Coronary artery (tissue), 2 donors: ENCODE measurements at regions not wholly inside any gene's neighbourhood (a gene's known extent, or its start where the extent isn't known, plus 50 kb on each side); places are given as distances from the start of the nearest gene placed in this dataset.

Source experiments
- DNase-seq: peaks from one replicate; pipeline ENCODE4 v3.0.0-alpha.2; 2017; ENCODE audit warnings: low spot score
- H3K27ac ChIP-seq, 2 donors: fragments of 200-600 bp; sonication (generic); one replicate each; pipeline ENCODE4 v1.5.1; 2016 to 2019
- H3K4me3 ChIP-seq: fragments of 200-600 bp; sonication (generic); 2 replicates; pipeline ENCODE4 v1.5.1; 2016; ENCODE audit warnings: mild to moderate bottlenecking, moderate library complexity
- TF ChIP-seq, protein P1 (sequence below): fragments of 200-600 bp; sonication (generic); IDR thresholded peaks from one replicate; pipeline ENCODE4 v1.5.1; 2019; ENCODE audit warnings: antibody characterized with exemption

DNA sequence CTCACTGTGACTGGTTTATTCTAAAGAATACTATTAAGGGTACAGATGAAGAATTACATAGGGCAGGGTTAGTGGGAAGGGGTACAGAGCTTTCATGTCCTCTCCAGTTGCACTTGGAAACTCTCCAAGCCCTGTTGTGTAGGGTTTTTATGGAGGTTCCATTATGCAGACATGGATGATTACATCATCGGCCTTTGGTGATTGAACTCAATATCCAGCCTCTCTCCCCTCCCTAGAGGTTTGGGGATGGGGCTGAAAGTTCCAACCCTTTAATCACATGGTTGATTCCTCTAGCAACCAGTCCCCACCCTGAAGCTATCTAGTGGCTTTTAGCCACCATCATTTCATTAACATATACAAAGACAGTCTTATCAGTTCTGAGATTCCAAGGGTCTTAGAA is 472.6 kb downstream of the BUD13 start:
- no peak overlapping the region for H3K27ac ChIP-seq

DNA sequence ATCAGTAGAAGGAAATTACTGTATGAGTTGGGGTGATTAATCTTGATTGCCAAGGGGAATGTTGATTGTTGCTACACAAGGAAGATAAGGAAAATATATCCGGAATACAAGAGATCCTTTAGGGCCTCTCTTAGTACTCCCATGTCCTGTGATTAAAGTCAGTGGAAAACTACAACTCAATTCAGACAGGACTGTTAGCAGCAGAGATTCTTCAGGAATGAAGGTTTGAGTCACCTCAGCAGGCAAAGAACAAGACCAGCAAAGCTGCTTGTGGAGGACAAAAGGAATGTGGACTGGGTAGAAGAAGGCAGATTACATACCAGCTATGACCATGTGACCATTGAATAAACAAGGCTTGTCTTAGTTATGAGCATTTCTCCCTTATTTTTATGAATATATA is 478.2 kb downstream of the BUD13 start:
- no peak overlapping the region for H3K4me3 ChIP-seq
- TF ChIP-seq, protein P1, sequence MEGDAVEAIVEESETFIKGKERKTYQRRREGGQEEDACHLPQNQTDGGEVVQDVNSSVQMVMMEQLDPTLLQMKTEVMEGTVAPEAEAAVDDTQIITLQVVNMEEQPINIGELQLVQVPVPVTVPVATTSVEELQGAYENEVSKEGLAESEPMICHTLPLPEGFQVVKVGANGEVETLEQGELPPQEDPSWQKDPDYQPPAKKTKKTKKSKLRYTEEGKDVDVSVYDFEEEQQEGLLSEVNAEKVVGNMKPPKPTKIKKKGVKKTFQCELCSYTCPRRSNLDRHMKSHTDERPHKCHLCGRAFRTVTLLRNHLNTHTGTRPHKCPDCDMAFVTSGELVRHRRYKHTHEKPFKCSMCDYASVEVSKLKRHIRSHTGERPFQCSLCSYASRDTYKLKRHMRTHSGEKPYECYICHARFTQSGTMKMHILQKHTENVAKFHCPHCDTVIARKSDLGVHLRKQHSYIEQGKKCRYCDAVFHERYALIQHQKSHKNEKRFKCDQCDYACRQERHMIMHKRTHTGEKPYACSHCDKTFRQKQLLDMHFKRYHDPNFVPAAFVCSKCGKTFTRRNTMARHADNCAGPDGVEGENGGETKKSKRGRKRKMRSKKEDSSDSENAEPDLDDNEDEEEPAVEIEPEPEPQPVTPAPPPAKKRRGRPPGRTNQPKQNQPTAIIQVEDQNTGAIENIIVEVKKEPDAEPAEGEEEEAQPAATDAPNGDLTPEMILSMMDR: no peak
- no peak overlapping the region for H3K27ac ChIP-seq
- DNase-seq: no peak

More for the DNA sequence above, 472.6 kb downstream of the BUD13 start:
- no peak overlapping the region for H3K4me3 ChIP-seq
- no peak for DNase-seq
- TF ChIP-seq, protein P1: no peak

DNA sequence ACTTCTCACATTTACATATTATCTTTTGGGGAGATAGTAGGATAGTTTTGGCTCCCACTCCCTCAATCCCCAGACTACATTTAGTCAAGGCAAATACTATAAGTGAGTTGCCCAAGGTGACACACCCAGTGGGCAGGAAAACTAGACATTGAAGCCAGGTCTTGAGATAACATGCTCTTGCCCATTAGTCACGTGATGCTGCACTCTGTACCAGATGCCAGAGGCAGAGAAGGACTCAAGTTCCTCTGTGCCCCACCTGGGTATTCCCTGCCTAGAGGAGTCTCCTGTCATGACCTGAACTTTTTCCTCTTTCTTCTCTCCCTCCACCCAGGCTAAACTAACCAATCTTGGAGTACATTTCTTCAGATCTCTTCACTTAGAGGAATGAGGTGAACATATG is 484.9 kb downstream of the BUD13 start:
- Histone ChIP-seq H3K27ac (no peak overlapping the region), H3K4me3 (no peak overlapping the region)
- DNase-seq: no peak
- TF ChIP-seq, protein P1: no peak

DNA sequence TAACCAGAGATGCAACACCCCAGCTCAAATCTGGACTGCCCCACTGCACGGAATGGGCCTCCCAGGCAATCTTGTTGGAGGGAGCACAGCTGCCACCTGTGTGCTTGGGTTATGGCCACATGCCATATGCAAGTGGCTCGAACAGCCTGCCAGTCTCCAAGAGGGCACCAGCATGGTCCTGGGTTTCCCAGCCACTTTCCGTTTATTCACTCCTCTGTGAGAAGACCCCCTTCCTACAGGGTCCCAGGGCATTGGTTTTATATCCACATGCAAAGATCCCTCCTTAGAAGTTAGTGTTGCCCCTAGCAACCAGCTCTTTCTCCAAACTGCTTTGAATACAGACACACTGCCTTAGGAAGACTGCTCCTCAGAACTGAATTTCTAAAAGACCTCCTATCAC is 487.8 kb downstream of the BUD13 start:
- no peak overlapping the region for H3K27ac ChIP-seq
- DNase-seq: no peak
- H3K4me3 ChIP-seq: no peak overlapping the region
- TF ChIP-seq, protein P1: no peak

DNA sequence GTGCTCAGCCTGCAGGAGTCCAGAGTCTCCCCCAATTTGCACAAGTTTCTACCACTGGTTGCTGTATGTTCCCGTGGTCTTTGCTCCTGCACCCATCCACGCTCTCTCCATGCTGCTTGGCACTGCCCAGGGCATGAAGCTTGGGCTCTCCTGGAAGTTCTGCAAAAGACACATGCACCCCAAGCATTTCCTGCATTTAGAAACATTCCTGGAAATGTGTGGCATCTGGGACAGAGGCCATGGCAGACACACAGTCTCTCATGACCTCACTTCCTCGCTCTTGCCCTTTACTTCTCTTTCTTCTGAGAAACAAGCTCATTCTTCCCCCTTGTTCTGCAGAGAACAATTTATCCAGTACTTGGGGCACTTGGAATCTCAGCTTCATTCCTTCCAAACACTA is 489.5 kb downstream of the BUD13 start:
- TF ChIP-seq, protein P1: no peak
- no peak for DNase-seq
- Histone ChIP-seq H3K4me3 (no peak overlapping the region), H3K27ac (no peak overlapping the region)

DNA sequence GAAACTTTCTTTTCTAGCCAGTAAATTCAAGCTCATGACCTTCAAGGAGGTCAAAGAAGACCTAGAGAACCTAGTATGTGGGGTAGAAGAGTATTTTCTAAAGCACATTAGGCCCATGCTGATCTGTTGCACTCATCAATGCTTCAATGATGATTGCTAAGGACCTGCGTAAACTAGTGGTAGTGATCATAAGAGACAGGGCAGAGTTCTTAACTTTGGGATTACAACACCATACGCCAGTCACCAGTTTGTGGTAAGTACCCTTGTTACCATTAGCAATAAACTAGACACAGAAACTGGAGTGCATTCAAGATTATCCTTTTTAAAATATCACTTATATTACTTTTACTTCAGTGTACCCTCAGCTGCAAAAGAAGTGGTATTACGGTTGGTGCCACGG is 490.3 kb downstream of the BUD13 start:
- DNase-seq: no peak
- H3K4me3 ChIP-seq: no peak overlapping the region
- H3K27ac ChIP-seq: no peak overlapping the region
- TF ChIP-seq, protein P1: no peak

DNA sequence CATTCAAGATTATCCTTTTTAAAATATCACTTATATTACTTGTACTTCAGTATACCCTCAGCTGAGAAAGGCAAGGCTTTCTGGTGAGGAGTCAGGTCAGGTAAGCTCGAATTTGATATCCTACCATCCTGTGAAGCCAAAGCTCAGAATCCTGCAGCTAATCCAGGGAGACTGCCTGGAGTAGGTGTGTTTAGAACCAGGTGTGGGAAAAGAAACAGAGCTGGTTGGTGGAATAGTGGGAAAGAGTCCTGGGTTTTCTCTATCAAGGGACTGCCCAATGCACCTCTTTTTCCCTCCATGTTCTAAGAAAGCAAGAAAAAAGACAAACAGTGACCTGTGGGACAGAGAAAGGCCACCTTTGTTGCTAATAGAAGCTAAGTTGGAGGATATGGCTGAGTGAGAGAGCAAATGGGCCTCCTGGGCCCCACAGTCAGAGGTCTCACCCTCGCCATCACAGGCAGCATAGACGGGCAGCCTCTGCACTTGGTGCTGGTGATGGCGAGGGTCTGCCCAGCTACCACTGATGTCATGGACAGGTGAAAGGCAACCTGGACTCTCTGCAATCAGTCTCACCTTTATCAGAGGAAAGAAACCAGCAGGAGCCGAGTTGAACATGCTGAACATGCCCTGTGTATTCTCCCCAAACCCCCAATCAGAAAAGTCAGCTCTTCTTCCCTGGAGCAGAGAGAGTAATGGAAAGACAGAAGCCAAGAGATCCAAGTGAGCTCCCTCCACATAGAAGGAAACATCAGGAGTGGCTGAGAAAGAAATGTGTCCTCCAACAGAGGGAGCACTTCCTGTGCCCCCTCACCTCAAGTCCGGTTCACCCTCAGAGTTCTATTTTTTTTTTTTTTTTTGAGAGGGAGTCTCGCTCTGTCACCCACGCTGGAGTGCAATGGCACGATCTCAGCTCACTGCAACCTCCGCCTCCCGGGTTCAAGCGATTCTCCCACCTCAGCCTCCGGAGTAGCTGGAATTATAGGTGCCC is 491.3 kb downstream of the BUD13 start:
- TF ChIP-seq, protein P1: no peak
- Histone ChIP-seq H3K4me3 (no peak overlapping the region), H3K27ac (no peak overlapping the region)
- DNase-seq: no peak
